Spinal cord (tissue), 9 donors: ENCODE measurements at regions not wholly inside any gene's neighbourhood (a gene's known extent, or its start where the extent isn't known, plus 50 kb on each side); places are given as distances from the start of the nearest gene placed in this dataset.
A peak's percentile ranks its signal among the peaks of the same experiment; 100 is the strongest.

ENCODE experiments used
- DNase-seq, 6 donors: peaks; one replicate each; pipeline versions ENCODE4 v3.0.0 to v3.0.0-alpha.2; 2013 to 2015; ENCODE audit warnings: low spot score in 6 of 6, low read depth in 4 of 6
- H3K27ac ChIP-seq: one replicate; pipeline ENCODE4 v1.5.1; 2013; ENCODE audit warnings: low read depth, low read length, control low read depth
- H3K27me3 ChIP-seq: one replicate; pipeline ENCODE4 v1.6.1; 2013; ENCODE audit warnings: low read length; ENCODE audit not compliant: control insufficient read depth, insufficient read depth
- H3K36me3 ChIP-seq: one replicate; pipeline ENCODE4 v1.6.1; 2013; ENCODE audit warnings: low read length; ENCODE audit not compliant: control insufficient read depth, insufficient read depth
- H3K4me1 ChIP-seq: one replicate; pipeline ENCODE4 v1.6.1; 2013; ENCODE audit warnings: low read length; ENCODE audit not compliant: control insufficient read depth, insufficient read depth
- H3K4me3 ChIP-seq: one replicate; pipeline ENCODE4 v1.5.1; 2013; ENCODE audit warnings: low read depth, low read length, control low read depth
- H3K9me3 ChIP-seq: one replicate; pipeline ENCODE4 v1.6.1; 2013; ENCODE audit warnings: low read length; ENCODE audit not compliant: control insufficient read depth, insufficient read depth
- WGBS: methylation state at CpG from one replicate; pipeline ENCODE4 v1.1.5; 2013; ENCODE audit warnings: missing lambda C conversion rate; ENCODE audit not compliant: insufficient coverage; 5-methylcytosine and 5-hydroxymethylcytosine counted together
- donor health status: healthy.

GRCh38 chr4:57633212-57633859, 523.2 kb upstream of the IGFBP7 start:
- no peak for DNase-seq
- no peak overlapping the region for H3K4me3 ChIP-seq
- H3K27ac ChIP-seq, result no peak overlapping the region
- H3K36me3 ChIP-seq, result no peaks in the 10 kb centered on the region
- 57% methylated on average over 1 of the region's 3 CpGs for WGBS
- no peaks in the 10 kb centered on the region for H3K4me1 ChIP-seq
- no peaks in the 10 kb centered on the region for H3K27me3 ChIP-seq
- H3K9me3 ChIP-seq, result no peaks in the 10 kb centered on the region

GRCh38 chr4:57632564-57632963, 522.4 kb upstream of the IGFBP7 start:
- WGBS, result no CpG with 5 or more reads among the region's 2 CpGs
- no peak overlapping the region for H3K4me3 ChIP-seq
- H3K27me3 ChIP-seq, result no peaks in the 10 kb centered on the region
- H3K27ac ChIP-seq, result no peak overlapping the region
- no peaks in the 10 kb centered on the region for H3K9me3 ChIP-seq
- H3K36me3 ChIP-seq, result no peaks in the 10 kb centered on the region
- DNase-seq, result no peak
- no peaks in the 10 kb centered on the region for H3K4me1 ChIP-seq

- no peak for DNase-seq
- H3K4me3 ChIP-seq, result no peak overlapping the region
- 82% methylated on average over 2 of the region's 4 CpGs for whole genome bisulfite sequencing
- no peak overlapping the region for H3K27ac ChIP-seq
- H3K9me3 ChIP-seq, result peaks cover 3% of the 10 kb centered on the region
- H3K4me1 ChIP-seq, result no peaks in the 10 kb centered on the region
- no peaks in the 10 kb centered on the region for H3K27me3 ChIP-seq
- no peaks in the 10 kb centered on the region for H3K36me3 ChIP-seq
Observed at GRCh38 chr4:57631147-57631546, 521.0 kb upstream of the IGFBP7 start.

GRCh38 chr4:57628004-57628403, 517.8 kb upstream of the IGFBP7 start:
- no peak for DNase-seq
- H3K27me3 ChIP-seq, result no peaks in the 10 kb centered on the region

GRCh38 chr4:57614257-57614932, 504.2 kb upstream of the IGFBP7 start:
- H3K27ac ChIP-seq, result no peak overlapping the region
- 47% methylated on average over 3 of the region's 5 CpGs for WGBS
- peak in 1 of 6 donors; percentile 32 for DNase-seq
- no peaks in the 10 kb centered on the region for H3K36me3 ChIP-seq
- H3K4me1 ChIP-seq, result no peaks in the 10 kb centered on the region
- no peaks in the 10 kb centered on the region for H3K9me3 ChIP-seq
- H3K27me3 ChIP-seq, result no peaks in the 10 kb centered on the region
- H3K4me3 ChIP-seq, result no peak overlapping the region

More at GRCh38 chr4:57628004-57628403, 517.8 kb upstream of the IGFBP7 start:
- H3K36me3 ChIP-seq, result no peaks in the 10 kb centered on the region
- 100% methylated on average over 2 of the region's 5 CpGs for WGBS
- no peak overlapping the region for H3K4me3 ChIP-seq
- no peak overlapping the region for H3K27ac ChIP-seq
- peaks cover 3% of the 10 kb centered on the region for H3K9me3 ChIP-seq
- no peaks in the 10 kb centered on the region for H3K4me1 ChIP-seq

GRCh38 chr4:57612279-57612678, 502.1 kb upstream of the IGFBP7 start:
- Histone ChIP-seq H3K4me1 (no peaks in the 10 kb centered on the region), H3K27ac (no peak overlapping the region), H3K9me3 (no peaks in the 10 kb centered on the region), H3K27me3 (no peaks in the 10 kb centered on the region), H3K36me3 (no peaks in the 10 kb centered on the region), H3K4me3 (no peak overlapping the region)
- DNase-seq, result no peak
- WGBS, result no CpG with 5 or more reads among the region's 2 CpGs

- Histone ChIP-seq H3K9me3 (no peaks in the 10 kb centered on the region), H3K36me3 (no peaks in the 10 kb centered on the region), H3K4me3 (no peak overlapping the region), H3K4me1 (no peaks in the 10 kb centered on the region), H3K27ac (no peak overlapping the region), H3K27me3 (no peaks in the 10 kb centered on the region)
- WGBS, result 33% methylated on average over 1 of the region's 4 CpGs
- DNase-seq, result peak in 1 of 6 donors; percentile 68
Observed at GRCh38 chr4:57607566-57608180, 497.5 kb upstream of the IGFBP7 start.

- DNase-seq, result peak in 1 of 6 donors; percentile 10
Observed at GRCh38 chr4:57605376-57605775, 495.2 kb upstream of the IGFBP7 start.

GRCh38 chr4:57602141-57602540, 492.0 kb upstream of the IGFBP7 start:
- DNase-seq, result peak in 1 of 6 donors; percentile 46
- no peaks in the 10 kb centered on the region for H3K4me1 ChIP-seq
- no peaks in the 10 kb centered on the region for H3K27me3 ChIP-seq
- no peaks in the 10 kb centered on the region for H3K9me3 ChIP-seq
- no peak overlapping the region for H3K27ac ChIP-seq
- no peaks in the 10 kb centered on the region for H3K36me3 ChIP-seq
- no peak overlapping the region for H3K4me3 ChIP-seq
- WGBS, result no CpG with 5 or more reads among the region's 1 CpG

More at GRCh38 chr4:57605376-57605775, 495.2 kb upstream of the IGFBP7 start:
- no peak overlapping the region for H3K27ac ChIP-seq
- H3K4me1 ChIP-seq, result no peaks in the 10 kb centered on the region
- H3K9me3 ChIP-seq, result no peaks in the 10 kb centered on the region
- H3K36me3 ChIP-seq, result no peaks in the 10 kb centered on the region
- WGBS, result no CpG with 5 or more reads among the region's 3 CpGs
- H3K4me3 ChIP-seq, result no peak overlapping the region
- no peaks in the 10 kb centered on the region for H3K27me3 ChIP-seq
